OCI-LY1 (cell line): ENCODE measurements at regions not wholly inside any gene's neighbourhood (a gene's known extent, or its start where the extent isn't known, plus 50 kb on each side); places are given as distances from the start of the nearest gene placed in this dataset.

ENCODE experiments used
- H2AFZ ChIP-seq: fragments of 200-600 bp; sonication (generic), shearing (Covaris generic); 2 replicates; pipeline ENCODE4 v1.6.0; 2014; ENCODE audit warnings: antibody characterized with exemption, mild to moderate bottlenecking, low read length
- H3F3A ChIP-seq: fragments of 200-600 bp; sonication (generic), shearing (Covaris generic); 2 replicates; pipeline ENCODE4 v1.6.0; 2014; ENCODE audit warnings: mild to moderate bottlenecking, antibody characterized with exemption, low read length, moderate library complexity; ENCODE audit not compliant: insufficient read depth
- H3K27ac ChIP-seq: fragments of 200-600 bp; sonication (generic); 2 replicates; pipeline ENCODE4 v1.5.1; 2014; ENCODE audit warnings: low read length, mixed run types, mild to moderate bottlenecking, low read depth; ENCODE audit not compliant: poor library complexity, severe bottlenecking
- H3K27me3 ChIP-seq: fragments of 200-600 bp; sonication (generic); 2 replicates; pipeline ENCODE4 v1.6.0; 2014; ENCODE audit warnings: antibody characterized with exemption, mild to moderate bottlenecking, low read length, moderate library complexity; ENCODE audit not compliant: insufficient read depth
- H3K36me3 ChIP-seq: fragments of 200-600 bp; sonication (generic); 2 replicates; pipeline ENCODE4 v1.6.1; 2014; ENCODE audit warnings: mild to moderate bottlenecking, antibody characterized with exemption, low read length, moderate library complexity, mixed read lengths; ENCODE audit not compliant: insufficient read depth
- H3K4me1 ChIP-seq: fragments of 200-600 bp; sonication (generic); 2 replicates; pipeline ENCODE4 v1.5.1; 2014; ENCODE audit warnings: mild to moderate bottlenecking, low read length, moderate library complexity; ENCODE audit not compliant: insufficient read depth, severe bottlenecking
- H3K4me2 ChIP-seq: fragments of 200-600 bp; sonication (generic), shearing (Covaris generic); 2 replicates; pipeline ENCODE4 v1.6.1; 2014; ENCODE audit warnings: low read length
- H3K4me3 ChIP-seq: fragments of 200-600 bp; sonication (generic); 2 replicates; pipeline ENCODE4 v1.5.1; 2014; ENCODE audit warnings: low read length, low read depth, mild to moderate bottlenecking, mixed read lengths; ENCODE audit not compliant: poor library complexity, severe bottlenecking
- H3K79me2 ChIP-seq: fragments of 200-600 bp; shearing (Covaris generic); 2 replicates; pipeline ENCODE4 v1.6.1; 2016; ENCODE audit warnings: mixed run types, low read length, mixed read lengths; ENCODE audit not compliant: insufficient read depth
- H3K9ac ChIP-seq: fragments of 200-600 bp; sonication (generic), shearing (Covaris generic); 2 replicates; pipeline ENCODE4 v1.6.1; 2014; ENCODE audit warnings: mild to moderate bottlenecking, low read length, mixed read lengths
- H3K9me2 ChIP-seq: fragments of 200-600 bp; sonication (generic), shearing (Covaris generic); 2 replicates; pipeline ENCODE4 v1.6.1; 2014; ENCODE audit warnings: low read depth, mild to moderate bottlenecking, low read length, mixed read lengths
- H3K9me3 ChIP-seq: fragments of 200-600 bp; shearing (Covaris generic); 2 replicates; pipeline ENCODE4 v1.6.1; 2014; ENCODE audit warnings: low read length, mixed read lengths
- H4K20me1 ChIP-seq: fragments of 200-600 bp; sonication (generic), shearing (Covaris generic); 2 replicates; pipeline ENCODE4 v1.6.0; 2016; ENCODE audit warnings: mild to moderate bottlenecking, low read length; ENCODE audit not compliant: insufficient read depth
- EZH2 ChIP-seq: fragments of 200-600 bp; sonication (generic), shearing (Covaris generic); IDR thresholded peaks from 2 replicates; pipeline ENCODE4 v1.8.0; 2017; ENCODE audit warnings: borderline replicate concordance, mixed run types, mild to moderate bottlenecking, antibody characterized with exemption, low read length, moderate library complexity, mixed read lengths
- TF ChIP-seq, protein P1 (sequence below): fragments of 200-600 bp; sonication (generic), shearing (Covaris generic); IDR thresholded peaks from 2 replicates; pipeline ENCODE4 v1.5.1; 2017; ENCODE audit warnings: mild to moderate bottlenecking, antibody characterized with exemption, low read length, moderate library complexity, mixed read lengths

DNA sequence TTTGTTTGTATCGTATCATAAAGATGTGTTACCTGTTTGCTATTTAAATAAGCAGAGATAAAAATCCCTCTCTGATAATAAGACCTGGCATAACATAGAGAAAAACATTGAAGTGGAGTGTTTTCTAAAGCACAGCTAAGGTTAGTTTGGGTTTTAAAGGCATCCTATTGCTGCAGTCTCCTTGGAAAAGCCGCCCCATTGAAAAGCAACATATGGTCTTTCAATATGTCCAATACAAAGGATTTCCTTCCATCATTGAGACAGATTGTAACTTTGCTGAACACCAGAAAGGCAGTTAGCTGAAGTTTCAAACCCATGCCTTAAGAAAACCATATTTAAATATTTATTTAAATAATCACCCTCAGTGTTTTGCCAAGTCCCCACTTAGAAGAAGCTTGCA is 898.5 kb upstream of the KCND2 start:
- Histone ChIP-seq H3F3A (no peaks in the 10 kb centered on the region), H3K79me2 (no peaks in the 10 kb centered on the region), H4K20me1 (no peaks in the 10 kb centered on the region), H3K36me3 (no peaks in the 10 kb centered on the region), H3K4me3 (no peak overlapping the region), H3K4me1 (no peaks in the 10 kb centered on the region), H3K27ac (no peak overlapping the region), H3K27me3 (no peaks in the 10 kb centered on the region), H2AFZ (no peak overlapping the region), H3K9me3 (no peaks in the 10 kb centered on the region), H3K9ac (no peak overlapping the region), H3K9me2 (no peaks in the 10 kb centered on the region), H3K4me2 (no peak overlapping the region)
- TF ChIP-seq, protein P1, sequence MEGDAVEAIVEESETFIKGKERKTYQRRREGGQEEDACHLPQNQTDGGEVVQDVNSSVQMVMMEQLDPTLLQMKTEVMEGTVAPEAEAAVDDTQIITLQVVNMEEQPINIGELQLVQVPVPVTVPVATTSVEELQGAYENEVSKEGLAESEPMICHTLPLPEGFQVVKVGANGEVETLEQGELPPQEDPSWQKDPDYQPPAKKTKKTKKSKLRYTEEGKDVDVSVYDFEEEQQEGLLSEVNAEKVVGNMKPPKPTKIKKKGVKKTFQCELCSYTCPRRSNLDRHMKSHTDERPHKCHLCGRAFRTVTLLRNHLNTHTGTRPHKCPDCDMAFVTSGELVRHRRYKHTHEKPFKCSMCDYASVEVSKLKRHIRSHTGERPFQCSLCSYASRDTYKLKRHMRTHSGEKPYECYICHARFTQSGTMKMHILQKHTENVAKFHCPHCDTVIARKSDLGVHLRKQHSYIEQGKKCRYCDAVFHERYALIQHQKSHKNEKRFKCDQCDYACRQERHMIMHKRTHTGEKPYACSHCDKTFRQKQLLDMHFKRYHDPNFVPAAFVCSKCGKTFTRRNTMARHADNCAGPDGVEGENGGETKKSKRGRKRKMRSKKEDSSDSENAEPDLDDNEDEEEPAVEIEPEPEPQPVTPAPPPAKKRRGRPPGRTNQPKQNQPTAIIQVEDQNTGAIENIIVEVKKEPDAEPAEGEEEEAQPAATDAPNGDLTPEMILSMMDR: no peak
- TF ChIP-seq EZH2: no peak

DNA sequence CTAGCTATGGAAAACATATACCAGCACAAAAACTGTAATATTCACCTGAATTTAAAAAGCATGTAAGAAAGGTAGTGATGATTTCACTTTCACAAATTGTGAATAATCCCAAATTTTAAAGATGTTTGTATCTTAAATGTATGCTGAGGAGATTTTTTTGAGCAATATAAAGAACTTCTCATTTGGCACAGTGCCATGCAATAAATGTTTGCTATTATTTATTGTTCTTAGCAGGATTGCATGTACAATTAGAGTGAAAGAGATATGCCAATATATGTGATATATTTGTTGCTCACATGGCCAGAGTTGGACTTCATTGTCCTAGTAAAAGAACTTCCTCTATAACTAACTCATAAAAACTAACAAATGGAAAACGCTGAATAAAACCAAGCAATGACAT is 895.1 kb upstream of the KCND2 start:
- Histone ChIP-seq H3K9me2 (no peaks in the 10 kb centered on the region), H3F3A (no peaks in the 10 kb centered on the region), H3K9ac (no peak overlapping the region), H4K20me1 (no peaks in the 10 kb centered on the region), H3K36me3 (no peaks in the 10 kb centered on the region), H3K4me2 (no peak overlapping the region), H3K27me3 (no peaks in the 10 kb centered on the region), H3K4me1 (no peaks in the 10 kb centered on the region), H3K79me2 (no peaks in the 10 kb centered on the region), H2AFZ (no peak overlapping the region), H3K4me3 (no peak overlapping the region), H3K27ac (no peak overlapping the region), H3K9me3 (no peaks in the 10 kb centered on the region)
- TF ChIP-seq, protein P1: no peak
- no peak for TF ChIP-seq EZH2

DNA sequence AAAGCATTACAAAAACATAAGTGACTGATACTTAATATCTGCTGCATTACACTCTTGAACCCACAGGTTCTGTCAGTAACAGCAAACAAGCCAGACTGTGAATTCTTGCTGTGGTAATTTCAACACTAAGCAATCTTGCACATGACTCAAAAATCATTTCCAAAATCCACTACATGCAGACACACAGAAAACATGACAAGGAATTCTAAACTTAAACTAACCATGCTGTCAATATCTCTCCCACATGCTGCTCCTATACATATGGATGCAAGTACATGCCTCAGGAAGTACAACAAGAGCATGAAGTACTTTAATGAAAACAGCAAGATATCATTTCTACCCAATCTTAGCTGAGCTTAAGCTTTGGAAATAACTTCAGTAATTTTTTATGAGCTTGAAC is 890.2 kb upstream of the KCND2 start:
- TF ChIP-seq, protein P1: no peak
- no peak for TF ChIP-seq EZH2
- Histone ChIP-seq H3K4me1 (no peaks in the 10 kb centered on the region), H3K4me2 (no peak overlapping the region), H3K9ac (no peak overlapping the region), H2AFZ (no peak overlapping the region), H3K9me2 (no peaks in the 10 kb centered on the region), H3K4me3 (no peak overlapping the region), H3K27ac (no peak overlapping the region), H4K20me1 (no peaks in the 10 kb centered on the region), H3K27me3 (no peaks in the 10 kb centered on the region), H3K79me2 (no peaks in the 10 kb centered on the region), H3K9me3 (no peaks in the 10 kb centered on the region), H3F3A (no peaks in the 10 kb centered on the region), H3K36me3 (no peaks in the 10 kb centered on the region)
